ENCODE measurements at regions not wholly inside any gene's neighbourhood (a gene's known extent, or its start where the extent isn't known, plus 50 kb on each side); places are given as distances from the start of the nearest gene placed in this dataset.

- TF ChIP-seq, protein P1, sequence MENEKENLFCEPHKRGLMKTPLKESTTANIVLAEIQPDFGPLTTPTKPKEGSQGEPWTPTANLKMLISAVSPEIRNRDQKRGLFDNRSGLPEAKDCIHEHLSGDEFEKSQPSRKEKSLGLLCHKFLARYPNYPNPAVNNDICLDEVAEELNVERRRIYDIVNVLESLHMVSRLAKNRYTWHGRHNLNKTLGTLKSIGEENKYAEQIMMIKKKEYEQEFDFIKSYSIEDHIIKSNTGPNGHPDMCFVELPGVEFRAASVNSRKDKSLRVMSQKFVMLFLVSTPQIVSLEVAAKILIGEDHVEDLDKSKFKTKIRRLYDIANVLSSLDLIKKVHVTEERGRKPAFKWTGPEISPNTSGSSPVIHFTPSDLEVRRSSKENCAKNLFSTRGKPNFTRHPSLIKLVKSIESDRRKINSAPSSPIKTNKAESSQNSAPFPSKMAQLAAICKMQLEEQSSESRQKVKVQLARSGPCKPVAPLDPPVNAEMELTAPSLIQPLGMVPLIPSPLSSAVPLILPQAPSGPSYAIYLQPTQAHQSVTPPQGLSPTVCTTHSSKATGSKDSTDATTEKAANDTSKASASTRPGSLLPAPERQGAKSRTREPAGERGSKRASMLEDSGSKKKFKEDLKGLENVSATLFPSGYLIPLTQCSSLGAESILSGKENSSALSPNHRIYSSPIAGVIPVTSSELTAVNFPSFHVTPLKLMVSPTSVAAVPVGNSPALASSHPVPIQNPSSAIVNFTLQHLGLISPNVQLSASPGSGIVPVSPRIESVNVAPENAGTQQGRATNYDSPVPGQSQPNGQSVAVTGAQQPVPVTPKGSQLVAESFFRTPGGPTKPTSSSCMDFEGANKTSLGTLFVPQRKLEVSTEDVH (IDR thresholded peaks at IDR 0.05; ENCODE audit: low read depth, partially characterized antibody): no peak
- TF ChIP-seq, protein P2, sequence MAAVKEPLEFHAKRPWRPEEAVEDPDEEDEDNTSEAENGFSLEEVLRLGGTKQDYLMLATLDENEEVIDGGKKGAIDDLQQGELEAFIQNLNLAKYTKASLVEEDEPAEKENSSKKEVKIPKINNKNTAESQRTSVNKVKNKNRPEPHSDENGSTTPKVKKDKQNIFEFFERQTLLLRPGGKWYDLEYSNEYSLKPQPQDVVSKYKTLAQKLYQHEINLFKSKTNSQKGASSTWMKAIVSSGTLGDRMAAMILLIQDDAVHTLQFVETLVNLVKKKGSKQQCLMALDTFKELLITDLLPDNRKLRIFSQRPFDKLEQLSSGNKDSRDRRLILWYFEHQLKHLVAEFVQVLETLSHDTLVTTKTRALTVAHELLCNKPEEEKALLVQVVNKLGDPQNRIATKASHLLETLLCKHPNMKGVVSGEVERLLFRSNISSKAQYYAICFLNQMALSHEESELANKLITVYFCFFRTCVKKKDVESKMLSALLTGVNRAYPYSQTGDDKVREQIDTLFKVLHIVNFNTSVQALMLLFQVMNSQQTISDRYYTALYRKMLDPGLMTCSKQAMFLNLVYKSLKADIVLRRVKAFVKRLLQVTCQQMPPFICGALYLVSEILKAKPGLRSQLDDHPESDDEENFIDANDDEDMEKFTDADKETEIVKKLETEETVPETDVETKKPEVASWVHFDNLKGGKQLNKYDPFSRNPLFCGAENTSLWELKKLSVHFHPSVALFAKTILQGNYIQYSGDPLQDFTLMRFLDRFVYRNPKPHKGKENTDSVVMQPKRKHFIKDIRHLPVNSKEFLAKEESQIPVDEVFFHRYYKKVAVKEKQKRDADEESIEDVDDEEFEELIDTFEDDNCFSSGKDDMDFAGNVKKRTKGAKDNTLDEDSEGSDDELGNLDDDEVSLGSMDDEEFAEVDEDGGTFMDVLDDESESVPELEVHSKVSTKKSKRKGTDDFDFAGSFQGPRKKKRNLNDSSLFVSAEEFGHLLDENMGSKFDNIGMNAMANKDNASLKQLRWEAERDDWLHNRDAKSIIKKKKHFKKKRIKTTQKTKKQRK (IDR thresholded peaks at IDR 0.05; ENCODE audit: low read depth, low read length): no peak
Measured at GRCh38 chr3:74506246-74506645, 108.2 kb downstream of the CNTN3 start (continued).

GRCh38 chr3:74501007-74501406 is 113.5 kb downstream of the CNTN3 start:
- Histone ChIP-seq H3K27me3 (replicated peaks in 1 of 2; ENCODE audit: control insufficient read depth in 2 of 2, insufficient read depth in 2 of 2, low read length in 1 of 2) (no peaks in the 10 kb centered on the region), H2AFZ (ENCODE audit: control insufficient read depth, low read depth, low read length) (no peak overlapping the region), H3K9ac (ENCODE audit: control insufficient read depth, insufficient read depth, low read length) (no peak overlapping the region), H3K4me1 (ENCODE audit: control insufficient read depth, insufficient read depth, low read length) (no peaks in the 10 kb centered on the region), H3K4me3 (no peak overlapping the region), H3K4me2 (ENCODE audit: control insufficient read depth, insufficient read depth) (no peak overlapping the region), H3K9me3 (replicated peaks; ENCODE audit: control insufficient read depth, insufficient read depth, low read length) (no peaks in the 10 kb centered on the region), H3K36me3 (ENCODE audit: control insufficient read depth in 2 of 2, insufficient read depth in 2 of 2, low read length in 1 of 2) (no peaks in the 10 kb centered on the region), H3K27ac (ENCODE audit: control insufficient read depth, insufficient read depth) (no peak overlapping the region), H4K20me1 (ENCODE audit: control insufficient read depth, insufficient read depth) (no peaks in the 10 kb centered on the region), H3K79me2 (ENCODE audit: control insufficient read depth, insufficient read depth, low read length) (no peaks in the 10 kb centered on the region)
- POLR2A ChIA-PET: no interaction called here
- DNase-seq (ENCODE audit: low read depth, low spot score) (no peak), FAIRE-seq (no peak), ATAC-seq (no peak)
- in situ Hi-C loops (cut with MboI) (no loop called here), intact Hi-C loops (cut with micrococcal nuclease; ENCODE audit: unreplicated experiment) (no loop called here)
- TF ChIP-seq, protein P3, sequence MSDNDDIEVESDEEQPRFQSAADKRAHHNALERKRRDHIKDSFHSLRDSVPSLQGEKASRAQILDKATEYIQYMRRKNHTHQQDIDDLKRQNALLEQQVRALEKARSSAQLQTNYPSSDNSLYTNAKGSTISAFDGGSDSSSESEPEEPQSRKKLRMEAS (IDR thresholded peaks at IDR 0.05; ENCODE audit: low read depth, low read length): no peak
- peak; percentile 44; the same call in 1 of the 2 replicates for TF ChIP-seq RAD51 (IDR thresholded peaks at IDR 0.05)
- 31% methylated on average over 6 of the region's 6 CpGs for WGBS (ENCODE audit: insufficient coverage, insufficient replicate concordance, low lambda C conversion rate, missing lambda C conversion rate)
- SMC1A ChIA-PET (ENCODE audit: uncharacterized antibody, unreplicated experiment): no interaction called here
- CTCF ChIA-PET: no interaction called here
- RAD21 ChIA-PET (ENCODE audit: unreplicated experiment): no interaction called here
- no TSS peak for BruUV-seq (replicated peaks)

Data from GM12878 (cell line).